Choroid plexus epithelial cell (primary cell): ENCODE measurements at regions not wholly inside any gene's neighbourhood (a gene's known extent, or its start where the extent isn't known, plus 50 kb on each side); places are given as distances from the start of the nearest gene placed in this dataset.

ENCODE experiments used
- DNase-seq: peaks from one replicate; pipeline ENCODE4 v3.0.0-alpha.2; 2010; ENCODE audit warnings: low read depth
- H3K4me3 ChIP-seq: 2 replicates; pipeline ENCODE4 v1.5.1; 2011; ENCODE audit warnings: low read depth, mild to moderate bottlenecking, control low read depth, low read length, moderate library complexity
- TF ChIP-seq, protein P1 (sequence below): conservative IDR thresholded peaks from 2 replicates; pipeline ENCODE4 v1.5.1; 2011; ENCODE audit warnings: low read depth, mild to moderate bottlenecking, control low read depth, inconsistent platforms, low read length, moderate library complexity

DNA sequence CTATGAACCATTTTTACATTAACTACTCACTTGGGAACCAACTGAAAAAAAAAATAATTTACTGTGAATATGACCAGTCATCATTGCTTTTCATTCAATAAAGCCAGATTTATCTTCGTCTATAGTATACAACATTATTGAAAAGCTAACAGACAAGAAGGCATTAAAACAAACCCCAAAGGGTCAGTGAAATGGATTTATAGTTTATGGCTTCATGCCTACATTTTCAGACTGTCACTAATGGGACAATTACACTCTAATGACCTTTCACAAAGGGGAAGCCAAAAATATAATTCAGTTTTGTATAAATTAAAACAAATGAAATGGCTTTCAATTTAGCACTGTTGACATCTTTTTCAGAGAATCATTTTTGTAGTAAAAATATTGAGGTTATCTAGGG, 169.1 kb downstream of the DSEL start:
- TF ChIP-seq, protein P1, sequence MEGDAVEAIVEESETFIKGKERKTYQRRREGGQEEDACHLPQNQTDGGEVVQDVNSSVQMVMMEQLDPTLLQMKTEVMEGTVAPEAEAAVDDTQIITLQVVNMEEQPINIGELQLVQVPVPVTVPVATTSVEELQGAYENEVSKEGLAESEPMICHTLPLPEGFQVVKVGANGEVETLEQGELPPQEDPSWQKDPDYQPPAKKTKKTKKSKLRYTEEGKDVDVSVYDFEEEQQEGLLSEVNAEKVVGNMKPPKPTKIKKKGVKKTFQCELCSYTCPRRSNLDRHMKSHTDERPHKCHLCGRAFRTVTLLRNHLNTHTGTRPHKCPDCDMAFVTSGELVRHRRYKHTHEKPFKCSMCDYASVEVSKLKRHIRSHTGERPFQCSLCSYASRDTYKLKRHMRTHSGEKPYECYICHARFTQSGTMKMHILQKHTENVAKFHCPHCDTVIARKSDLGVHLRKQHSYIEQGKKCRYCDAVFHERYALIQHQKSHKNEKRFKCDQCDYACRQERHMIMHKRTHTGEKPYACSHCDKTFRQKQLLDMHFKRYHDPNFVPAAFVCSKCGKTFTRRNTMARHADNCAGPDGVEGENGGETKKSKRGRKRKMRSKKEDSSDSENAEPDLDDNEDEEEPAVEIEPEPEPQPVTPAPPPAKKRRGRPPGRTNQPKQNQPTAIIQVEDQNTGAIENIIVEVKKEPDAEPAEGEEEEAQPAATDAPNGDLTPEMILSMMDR, result no peak
- DNase-seq, result no peak
- no peak overlapping the region for H3K4me3 ChIP-seq

DNA sequence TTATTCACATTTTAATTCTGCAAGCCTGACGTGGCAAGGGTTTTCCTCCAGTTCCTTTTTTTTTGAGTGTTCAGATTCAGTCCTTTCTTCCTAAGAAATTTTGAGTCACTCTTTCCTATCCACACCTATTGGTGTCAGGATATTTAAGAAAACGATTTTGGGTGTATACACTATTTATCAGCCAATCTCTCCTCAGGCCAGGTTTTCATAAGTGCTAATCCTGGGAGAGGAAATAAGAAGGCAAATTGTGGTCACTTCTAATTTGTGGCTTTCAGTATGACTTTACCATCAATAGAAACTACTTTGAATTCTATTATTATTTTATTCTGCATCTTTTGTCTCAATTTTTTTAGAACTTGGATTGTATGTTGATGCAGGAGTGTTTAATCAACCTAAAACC, 174.4 kb downstream of the DSEL start:
- H3K4me3 ChIP-seq, result no peak overlapping the region
- TF ChIP-seq, protein P1, result no peak
- no peak for DNase-seq

DNA sequence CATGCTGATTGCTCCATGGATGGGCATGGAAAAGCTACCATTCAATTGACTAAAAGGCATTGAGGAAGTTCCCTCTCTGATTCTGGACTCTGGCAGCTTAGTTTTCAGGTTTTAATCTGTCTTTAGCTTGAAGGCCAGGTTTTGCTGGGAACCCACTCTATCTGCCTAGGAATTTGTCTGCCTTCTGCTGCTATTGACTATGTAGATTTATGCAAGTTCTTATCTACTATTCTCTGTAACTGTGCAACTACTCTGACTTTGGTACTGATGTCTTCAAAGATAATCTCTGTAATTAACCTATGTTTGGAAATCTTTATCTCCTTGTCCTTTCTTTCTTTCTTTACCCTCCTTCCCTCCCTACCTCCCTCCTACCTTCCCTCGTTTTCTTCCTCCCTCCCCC, 178.8 kb downstream of the DSEL start:
- TF ChIP-seq, protein P1, result no peak
- DNase-seq, result no peak

DNA sequence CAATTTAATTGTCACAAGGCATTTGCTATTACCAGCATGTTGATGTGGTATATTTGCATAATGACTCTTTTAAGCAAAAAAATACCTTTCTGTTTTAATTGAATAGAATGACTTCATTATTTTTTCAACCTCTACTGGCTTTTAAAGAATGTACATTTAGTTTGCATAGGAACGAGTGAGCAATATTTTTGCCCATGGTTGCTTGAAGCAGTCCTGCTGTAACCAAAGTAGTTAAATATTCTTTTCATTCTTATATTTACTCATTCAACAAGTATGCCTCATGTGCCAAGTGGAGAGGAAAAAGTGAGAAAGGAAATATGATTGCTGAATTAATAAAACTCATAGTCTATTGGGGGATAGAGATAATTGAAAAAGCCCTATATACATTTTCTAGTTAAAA, 184.7 kb downstream of the DSEL start:
- no peak overlapping the region for H3K4me3 ChIP-seq
- TF ChIP-seq, protein P1, result no peak
- no peak for DNase-seq

More for the DNA sequence above, 178.8 kb downstream of the DSEL start:
- no peak overlapping the region for H3K4me3 ChIP-seq

DNA sequence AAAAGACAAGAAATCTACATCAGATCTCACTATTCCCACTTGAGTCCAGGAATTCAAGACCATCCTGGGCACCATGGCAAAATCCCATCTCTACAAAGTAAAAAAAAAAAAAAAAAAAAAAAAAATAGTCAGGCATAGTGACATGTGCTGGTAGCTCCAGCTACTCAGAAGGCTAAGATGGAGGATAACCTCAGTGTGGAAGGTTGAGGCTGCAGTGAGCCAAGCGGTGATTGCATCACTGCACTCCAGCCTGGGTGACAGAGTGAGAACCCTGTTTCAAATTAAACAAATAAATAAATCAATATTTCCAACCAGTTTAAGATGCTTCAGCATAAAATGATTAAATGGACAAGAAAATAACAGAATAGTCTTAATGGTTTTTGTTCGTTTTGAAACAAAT, 197.4 kb downstream of the DSEL start:
- TF ChIP-seq, protein P1, result no peak
- no peak for DNase-seq

DNA sequence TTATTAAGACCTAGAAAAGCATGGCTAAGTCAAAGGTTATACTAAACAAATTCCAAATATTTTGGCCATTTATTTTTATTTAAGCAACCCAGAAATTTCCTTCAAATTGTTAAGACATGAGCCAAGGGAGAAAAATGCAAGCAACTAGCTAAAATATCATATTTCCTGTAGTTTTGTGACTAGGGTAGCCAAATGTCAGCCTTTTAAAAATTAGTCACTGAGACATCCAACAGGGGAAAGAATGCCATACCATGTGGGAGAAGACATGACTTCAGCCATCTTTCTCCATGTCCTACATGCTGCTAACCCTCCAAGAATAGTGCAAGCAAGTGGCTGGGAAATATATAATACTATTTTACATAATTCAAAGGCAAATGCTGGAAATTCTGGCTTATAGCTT, 197.9 kb downstream of the DSEL start:
- TF ChIP-seq, protein P1, result no peak
- H3K4me3 ChIP-seq, result no peak overlapping the region
- DNase-seq, result peak; percentile 70

More for the DNA sequence above, 197.4 kb downstream of the DSEL start:
- H3K4me3 ChIP-seq, result no peak overlapping the region

DNA sequence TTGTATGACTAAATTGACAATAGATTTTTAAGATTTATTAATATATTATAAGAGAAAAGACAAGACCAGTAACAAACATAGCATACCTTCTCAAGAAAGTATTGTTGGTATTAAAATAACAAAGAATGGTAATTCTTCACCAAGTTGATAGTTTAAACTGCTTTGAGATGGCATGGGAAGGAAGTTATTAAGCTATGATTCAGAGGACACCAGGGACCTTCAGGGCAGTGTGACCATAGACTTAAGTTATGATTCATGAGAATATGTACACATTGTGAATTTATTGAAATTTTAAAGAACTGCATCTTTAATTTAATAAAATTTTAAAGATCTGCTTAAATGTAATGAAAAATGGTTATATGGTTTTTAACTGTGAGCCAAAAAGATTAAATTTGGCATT, 205.7 kb downstream of the DSEL start:
- H3K4me3 ChIP-seq, result no peak overlapping the region
- peak; percentile 51 for DNase-seq
- TF ChIP-seq, protein P1, result no peak
